NCI-H2171 (cell line): ENCODE measurements at regions not wholly inside any gene's neighbourhood (a gene's known extent, or its start where the extent isn't known, plus 50 kb on each side); places are given as distances from the start of the nearest gene placed in this dataset.
"Not testable (repeated sequence)": the region's sequence is repeated elsewhere in the genome, so short reads cannot be mapped to it uniquely, and the experiment has no call there.

Source experiments
- DNase-seq: peaks from one replicate; lab custom pipeline; 2025; lab: John Stamatoyannopoulos, UW

DNA sequence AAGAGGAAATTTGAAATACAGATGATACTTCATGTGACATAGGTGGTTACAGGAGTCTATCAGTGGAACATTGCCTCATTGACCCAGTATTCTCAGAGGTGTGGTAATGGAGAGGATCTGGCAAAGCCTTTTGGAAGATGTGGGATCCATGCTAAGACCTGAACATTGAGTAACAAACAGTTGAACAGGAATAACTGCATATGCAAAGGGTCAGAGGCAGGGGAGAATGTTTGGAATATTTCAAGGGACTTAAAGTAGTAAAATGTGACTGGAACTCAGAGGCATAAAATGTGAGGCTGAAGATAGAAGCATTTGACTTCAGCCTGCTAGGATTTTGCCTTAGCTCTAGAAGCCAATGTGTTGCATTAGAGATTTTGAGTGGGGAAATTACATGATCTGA is 300.2 kb upstream of the ETAA1 start:
- no peak for DNase-seq

- no peak for DNase-seq
These were observed 294.0 kb upstream of the ETAA1 start for GRCh38 chr2:67103157-67103556.

DNA sequence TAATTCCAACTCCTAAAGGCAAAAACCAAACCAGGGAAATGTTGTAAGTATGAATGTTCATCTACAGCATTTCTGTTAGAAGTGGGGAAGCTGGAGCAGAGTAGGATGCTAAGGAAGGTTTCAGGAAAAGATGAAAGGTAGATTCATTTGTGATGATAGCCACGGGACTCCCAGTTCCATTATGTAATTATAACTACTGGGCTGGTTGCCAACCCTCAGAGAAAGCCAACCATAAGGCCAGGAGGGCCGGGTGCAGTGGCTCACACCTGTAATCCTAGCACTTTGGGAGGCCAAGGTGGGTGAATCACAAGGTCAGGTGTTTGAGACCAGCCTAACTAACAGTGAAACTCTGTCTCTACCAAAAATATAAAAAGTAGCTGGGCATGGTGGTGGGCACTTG is 288.9 kb upstream of the ETAA1 start:
- DNase-seq, result peak; percentile 27

DNA sequence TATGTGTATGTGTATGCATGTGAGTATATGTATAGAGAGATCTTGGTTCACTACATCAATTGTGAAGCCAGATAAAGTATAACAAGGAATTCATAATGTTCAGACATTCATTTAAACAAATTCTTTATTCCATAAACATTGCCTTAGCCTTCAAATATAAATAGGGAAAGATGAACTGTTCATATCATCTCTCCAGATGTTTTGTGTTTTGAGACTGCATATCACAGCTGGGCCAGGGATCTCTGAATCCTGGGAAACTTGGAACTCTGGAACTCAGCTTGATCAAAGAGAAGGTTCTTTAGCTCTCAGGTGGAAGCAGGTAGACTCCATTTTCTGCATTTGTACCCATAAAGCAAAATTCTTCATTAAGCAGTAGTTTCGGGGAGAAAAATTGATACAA is 272.6 kb upstream of the ETAA1 start:
- no peak for DNase-seq

DNA sequence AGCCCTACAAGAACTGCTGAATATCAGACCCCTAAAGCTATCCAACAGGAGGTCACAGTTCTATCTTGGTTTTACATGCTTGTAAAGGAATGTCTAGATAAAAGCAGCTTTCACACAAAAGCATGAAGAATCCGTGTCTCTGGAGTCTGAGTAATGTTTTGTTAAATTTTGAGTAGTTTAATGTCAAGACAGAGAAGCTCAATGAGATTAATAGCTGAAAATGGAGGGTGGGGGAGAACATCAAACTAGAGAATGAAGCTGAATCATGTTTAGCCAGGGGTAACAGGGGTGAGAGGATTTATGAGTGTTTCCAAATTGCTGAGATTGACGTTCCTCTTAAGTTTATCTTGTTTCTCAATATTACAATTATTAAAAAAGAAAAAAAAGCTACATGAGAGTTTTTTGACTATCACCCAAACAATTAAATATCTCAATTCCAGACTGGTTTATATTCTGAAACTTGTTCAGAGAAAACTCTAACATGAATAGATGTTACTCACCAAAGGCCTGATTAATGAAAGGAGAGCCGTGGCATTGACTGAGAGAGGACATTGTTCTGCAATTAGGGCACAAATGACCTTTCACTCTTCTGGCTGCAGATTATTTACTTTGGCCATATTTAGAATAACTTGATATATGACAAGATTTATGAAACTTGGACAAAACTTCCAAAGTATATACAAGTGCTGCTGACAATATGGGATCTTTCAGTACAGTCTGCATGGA is 266.4 kb upstream of the ETAA1 start:
- DNase-seq, result no peak

- DNase-seq, result no peak
These were observed 265.9 kb upstream of the ETAA1 start for GRCh38 chr2:67131257-67131609.

- not testable (repeated sequence) for DNase-seq
These were observed 264.6 kb upstream of the ETAA1 start for GRCh38 chr2:67132441-67132940.

GRCh38 chr2:67135208-67135607 is 261.9 kb upstream of the ETAA1 start:
- peak; percentile 3 for DNase-seq

DNA sequence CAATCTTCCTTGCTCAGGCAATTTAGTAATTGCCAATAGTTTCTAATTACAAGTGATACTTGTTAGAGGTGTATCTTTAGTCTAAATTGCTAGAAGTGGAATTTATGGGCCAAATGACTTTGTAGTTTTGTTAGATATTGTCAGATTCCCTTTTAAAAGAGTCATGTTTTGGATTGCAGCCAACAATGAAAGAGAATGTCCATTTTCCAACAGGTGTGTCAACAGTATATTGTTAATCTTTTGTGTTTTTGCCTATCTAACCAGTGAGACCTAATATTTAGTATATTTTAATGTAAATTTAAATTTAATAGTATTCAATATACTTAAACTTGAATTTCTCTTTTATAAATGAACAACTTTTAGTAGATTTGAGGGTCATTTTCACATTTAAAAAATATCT is 259.4 kb upstream of the ETAA1 start:
- DNase-seq, result no peak

GRCh38 chr2:67142071-67142470 is 255.1 kb upstream of the ETAA1 start:
- DNase-seq, result no peak

DNA sequence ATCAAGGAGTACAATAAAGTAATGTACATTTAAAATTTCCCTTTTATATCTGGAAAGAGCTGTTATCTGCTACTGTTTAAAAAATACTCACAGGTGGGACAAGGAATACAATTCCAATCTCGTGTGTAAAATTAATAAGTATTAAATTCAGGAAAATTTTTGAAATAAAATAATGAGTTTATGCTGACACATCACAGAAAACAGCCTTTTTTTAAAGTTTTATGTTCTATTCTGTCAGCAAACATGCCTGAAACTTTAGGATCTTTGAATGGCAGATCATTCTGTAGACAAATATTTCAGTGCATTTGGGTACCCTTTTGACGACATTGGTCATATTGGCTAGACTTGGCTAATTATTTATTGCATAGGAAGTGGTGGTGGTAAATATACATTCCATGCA is 254.4 kb upstream of the ETAA1 start:
- no peak for DNase-seq

DNA sequence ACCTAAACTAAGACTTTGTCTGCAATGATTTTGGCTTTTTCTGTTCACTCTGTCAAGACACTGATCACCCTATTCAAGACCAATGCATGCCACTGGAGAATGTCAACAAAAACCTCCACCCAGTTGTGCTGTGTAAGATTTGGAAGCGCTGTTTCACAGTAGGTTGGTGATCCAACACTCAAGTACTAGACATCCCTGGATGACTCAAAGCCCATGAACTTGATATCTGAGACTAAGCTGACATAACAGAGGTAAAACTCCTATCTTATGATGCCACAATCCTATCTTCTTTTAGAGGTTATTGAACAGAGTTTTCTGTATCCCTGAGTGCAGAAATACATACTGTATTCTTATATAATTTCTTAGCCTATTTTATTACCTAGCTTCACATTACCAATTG is 251.3 kb upstream of the ETAA1 start:
- no peak for DNase-seq

GRCh38 chr2:67156796-67157195 is 240.3 kb upstream of the ETAA1 start:
- DNase-seq, result no peak

- no peak for DNase-seq
These were observed 238.4 kb upstream of the ETAA1 start for GRCh38 chr2:67158718-67159117.

- DNase-seq, result no peak
These were observed 237.2 kb upstream of the ETAA1 start for GRCh38 chr2:67159929-67160328.

- no peak for DNase-seq
These were observed 232.2 kb upstream of the ETAA1 start for GRCh38 chr2:67164771-67165522.

DNA sequence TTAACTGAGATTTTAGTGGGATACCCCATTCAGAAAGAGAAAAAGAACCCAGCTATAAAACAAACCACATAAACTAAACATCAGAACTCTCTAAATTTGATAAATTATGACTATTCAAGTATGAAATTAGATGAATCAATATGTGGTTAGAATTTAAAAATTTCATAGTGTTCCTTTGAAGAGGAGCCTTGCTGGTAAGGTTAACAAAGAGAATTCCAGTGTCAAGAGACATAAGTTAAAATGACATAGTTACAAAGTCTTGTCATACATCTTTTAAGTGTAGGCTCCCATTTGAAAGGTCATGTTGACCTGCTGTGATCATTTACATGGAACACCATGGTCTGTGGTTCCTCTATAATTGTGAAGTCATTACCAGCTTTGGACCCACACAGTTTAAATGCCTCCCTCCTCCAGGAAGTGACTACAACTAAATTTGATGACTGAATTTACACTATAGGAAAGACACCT is 231.6 kb upstream of the ETAA1 start:
- DNase-seq, result no peak

DNA sequence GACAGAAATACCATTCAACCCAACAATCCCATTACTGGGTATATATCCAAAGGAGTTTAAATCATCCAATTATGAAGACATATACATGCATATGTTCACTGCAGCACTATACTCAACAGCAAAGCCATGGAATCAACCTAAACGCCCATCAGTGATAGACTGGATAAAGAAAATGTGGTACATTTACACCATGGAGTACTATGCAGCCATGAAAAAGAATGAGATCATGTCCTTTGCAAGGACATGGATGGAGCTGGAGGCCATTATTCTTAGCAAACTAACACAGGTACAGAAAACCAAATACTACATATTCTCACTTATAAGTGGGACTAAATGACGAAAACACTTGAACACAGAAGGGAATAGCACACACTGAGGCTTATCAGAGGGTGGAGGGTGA is 230.6 kb upstream of the ETAA1 start:
- not testable (repeated sequence) for DNase-seq

- no peak for DNase-seq
These were observed 227.6 kb upstream of the ETAA1 start for GRCh38 chr2:67169417-67170140.

- DNase-seq, result no peak
These were observed 217.6 kb upstream of the ETAA1 start for GRCh38 chr2:67179526-67179925.

GRCh38 chr2:67180841-67181240 is 216.3 kb upstream of the ETAA1 start:
- no peak for DNase-seq

- no peak for DNase-seq
These were observed 214.2 kb upstream of the ETAA1 start for GRCh38 chr2:67182884-67183283.

DNA sequence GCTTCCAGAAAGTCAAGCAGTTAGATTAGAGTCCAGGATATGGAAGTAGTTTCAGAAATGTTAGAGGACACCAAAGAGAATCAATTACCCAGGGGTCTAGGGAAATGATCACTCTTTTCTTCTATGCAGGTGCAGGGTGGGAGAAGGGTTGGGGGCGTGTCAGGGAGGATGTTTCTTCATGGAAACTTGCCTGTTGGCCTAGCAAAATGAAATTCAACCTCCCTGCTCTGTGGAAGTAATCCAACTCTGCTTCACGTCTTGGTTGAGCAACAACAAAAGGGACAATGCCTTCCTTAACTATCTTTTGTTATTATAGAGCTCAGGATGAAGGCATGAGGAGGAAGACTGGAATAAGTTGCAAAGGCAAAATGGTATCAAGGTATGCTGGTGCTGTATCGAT is 210.8 kb upstream of the ETAA1 start:
- no peak for DNase-seq
